LNCaP clone FGC (cell line): ENCODE measurements at regions not wholly inside any gene's neighbourhood (a gene's known extent, or its start where the extent isn't known, plus 50 kb on each side); places are given as distances from the start of the nearest gene placed in this dataset.

Source experiments
- DNase-seq: peaks from one replicate; pipeline ENCODE4 v3.0.0-alpha.2; 2011; ENCODE audit warnings: low read depth
- H3K4me3 ChIP-seq: 2 replicates; pipeline ENCODE4 v1.5.1; 2011; ENCODE audit warnings: mild to moderate bottlenecking, low read depth, low read length, control low read depth
- CTCF ChIP-seq: IDR thresholded peaks from 2 replicates; pipeline ENCODE4 v1.5.1; 2012; ENCODE audit warnings: mild to moderate bottlenecking; ENCODE audit not compliant: control insufficient read depth, insufficient read depth; ENCODE audit errors: extremely low read depth

- TF ChIP-seq CTCF = no peak
- no peak for DNase-seq
- no peak overlapping the region for H3K4me3 ChIP-seq
Measured at GRCh38 chr5:86979811-86980411, 287.8 kb upstream of the RASA1 start.

GRCh38 chr5:86981898-86982297 is 285.8 kb upstream of the RASA1 start:
- TF ChIP-seq CTCF = no peak
- no peak overlapping the region for H3K4me3 ChIP-seq
- DNase-seq = no peak

- no peak for DNase-seq
- TF ChIP-seq CTCF = no peak
- no peak overlapping the region for H3K4me3 ChIP-seq
Measured at GRCh38 chr5:86983208-86983607, 284.5 kb upstream of the RASA1 start.

- no peak for TF ChIP-seq CTCF
- no peak overlapping the region for H3K4me3 ChIP-seq
- no peak for DNase-seq
Measured at GRCh38 chr5:86986837-86987236, 280.8 kb upstream of the RASA1 start.

- no peak overlapping the region for H3K4me3 ChIP-seq
- TF ChIP-seq CTCF = no peak
- DNase-seq = no peak
Measured at GRCh38 chr5:86997516-86997915, 270.2 kb upstream of the RASA1 start.

GRCh38 chr5:86999951-87000350 is 267.7 kb upstream of the RASA1 start:
- DNase-seq = no peak
- no peak for TF ChIP-seq CTCF
- no peak overlapping the region for H3K4me3 ChIP-seq

GRCh38 chr5:87002485-87002884 is 265.2 kb upstream of the RASA1 start:
- no peak overlapping the region for H3K4me3 ChIP-seq
- no peak for TF ChIP-seq CTCF
- no peak for DNase-seq
